HG02852 (cell line): ENCODE measurements at regions not wholly inside any gene's neighbourhood (a gene's known extent, or its start where the extent isn't known, plus 50 kb on each side); places are given as distances from the start of the nearest gene placed in this dataset.
"Not testable (repeated sequence)": the region's sequence is repeated elsewhere in the genome, so short reads cannot be mapped to it uniquely, and the experiment has no call there.

Experiments used
- ATAC-seq: cut with Tn5 transposase; IDR thresholded peaks from one replicate; pipeline ENCODE4 v1.9.1; 2021; ENCODE audit warnings: mild to moderate bottlenecking, moderate library complexity; ENCODE audit not compliant: unreplicated experiment

- ATAC-seq: no peak
These were observed 826.0 kb upstream of the PRR20A start for GRCh38 chr13:56314765-56315164.

GRCh38 chr13:56317841-56318240 is 822.9 kb upstream of the PRR20A start:
- no peak for ATAC-seq

- no peak for ATAC-seq
These were observed 808.0 kb upstream of the PRR20A start for GRCh38 chr13:56332671-56333070.

GRCh38 chr13:56335775-56336174 is 804.9 kb upstream of the PRR20A start:
- ATAC-seq: no peak

- no peak for ATAC-seq
These were observed 802.3 kb upstream of the PRR20A start for GRCh38 chr13:56338421-56338820.

- ATAC-seq: no peak
These were observed 793.7 kb upstream of the PRR20A start for GRCh38 chr13:56347014-56347413.

GRCh38 chr13:56349866-56350265 is 790.9 kb upstream of the PRR20A start:
- ATAC-seq: no peak

GRCh38 chr13:56351041-56351440 is 789.7 kb upstream of the PRR20A start:
- ATAC-seq: no peak

GRCh38 chr13:56352361-56352760 is 788.4 kb upstream of the PRR20A start:
- ATAC-seq: no peak

- ATAC-seq: no peak
These were observed 787.8 kb upstream of the PRR20A start for GRCh38 chr13:56352901-56353300.

GRCh38 chr13:56356690-56357089 is 784.0 kb upstream of the PRR20A start:
- no peak for ATAC-seq

- ATAC-seq: no peak
These were observed 762.2 kb upstream of the PRR20A start for GRCh38 chr13:56378566-56378965.

- ATAC-seq: no peak
These were observed 747.2 kb upstream of the PRR20A start for GRCh38 chr13:56393549-56393948.

- ATAC-seq: no peak
These were observed 744.4 kb upstream of the PRR20A start for GRCh38 chr13:56396318-56396717.

- no peak for ATAC-seq
These were observed 739.9 kb upstream of the PRR20A start for GRCh38 chr13:56400774-56401173.

- no peak for ATAC-seq
These were observed 727.9 kb upstream of the PRR20A start for GRCh38 chr13:56412856-56413255.

GRCh38 chr13:56424246-56424645 is 716.5 kb upstream of the PRR20A start:
- no peak for ATAC-seq

- ATAC-seq: no peak
These were observed 683.1 kb upstream of the PRR20A start for GRCh38 chr13:56457535-56458190.

GRCh38 chr13:56459286-56459685 is 681.4 kb upstream of the PRR20A start:
- no peak for ATAC-seq

- no peak for ATAC-seq
These were observed 639.0 kb upstream of the PRR20A start for GRCh38 chr13:56501750-56502149.

GRCh38 chr13:56510836-56511235 is 629.9 kb upstream of the PRR20A start:
- no peak for ATAC-seq

- not testable (repeated sequence) for ATAC-seq
These were observed 628.4 kb upstream of the PRR20A start for GRCh38 chr13:56512336-56512735.

- no peak for ATAC-seq
These were observed 625.3 kb upstream of the PRR20A start for GRCh38 chr13:56515441-56515840.
